ENCODE measurements at regions not wholly inside any gene's neighbourhood (a gene's known extent, or its start where the extent isn't known, plus 50 kb on each side); places are given as distances from the start of the nearest gene placed in this dataset.

DNA sequence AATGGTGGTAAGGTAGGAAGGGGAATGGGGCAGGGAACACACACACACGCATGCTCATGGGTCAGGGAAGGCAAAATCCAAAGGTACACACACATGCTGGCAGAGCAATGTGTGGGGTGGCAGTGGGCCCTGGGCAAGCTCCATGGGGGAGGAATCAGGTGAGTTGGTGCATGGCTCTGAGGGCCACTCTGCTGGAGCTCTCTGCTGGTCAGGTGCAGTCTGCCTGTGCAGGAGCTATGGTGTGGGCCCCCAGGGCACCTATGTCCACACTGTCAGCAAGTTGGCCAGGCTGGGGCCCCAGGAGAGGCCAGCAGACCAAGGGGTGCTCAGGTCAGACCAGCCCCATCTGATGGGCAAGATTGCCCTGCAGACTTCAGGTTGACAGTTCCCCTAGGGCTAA is 90.1 kb upstream of the GAP43 start:
- Histone ChIP-seq H3K27me3 (ENCODE audit: control insufficient read depth, insufficient read depth, low read length) (no peaks in the 10 kb centered on the region), H3K4me3 (ENCODE audit: low read depth, low read length) (no peak overlapping the region), H3K36me3 (ENCODE audit: control insufficient read depth, insufficient read depth, low read length) (no peaks in the 10 kb centered on the region)
- TF ChIP-seq, protein P1, sequence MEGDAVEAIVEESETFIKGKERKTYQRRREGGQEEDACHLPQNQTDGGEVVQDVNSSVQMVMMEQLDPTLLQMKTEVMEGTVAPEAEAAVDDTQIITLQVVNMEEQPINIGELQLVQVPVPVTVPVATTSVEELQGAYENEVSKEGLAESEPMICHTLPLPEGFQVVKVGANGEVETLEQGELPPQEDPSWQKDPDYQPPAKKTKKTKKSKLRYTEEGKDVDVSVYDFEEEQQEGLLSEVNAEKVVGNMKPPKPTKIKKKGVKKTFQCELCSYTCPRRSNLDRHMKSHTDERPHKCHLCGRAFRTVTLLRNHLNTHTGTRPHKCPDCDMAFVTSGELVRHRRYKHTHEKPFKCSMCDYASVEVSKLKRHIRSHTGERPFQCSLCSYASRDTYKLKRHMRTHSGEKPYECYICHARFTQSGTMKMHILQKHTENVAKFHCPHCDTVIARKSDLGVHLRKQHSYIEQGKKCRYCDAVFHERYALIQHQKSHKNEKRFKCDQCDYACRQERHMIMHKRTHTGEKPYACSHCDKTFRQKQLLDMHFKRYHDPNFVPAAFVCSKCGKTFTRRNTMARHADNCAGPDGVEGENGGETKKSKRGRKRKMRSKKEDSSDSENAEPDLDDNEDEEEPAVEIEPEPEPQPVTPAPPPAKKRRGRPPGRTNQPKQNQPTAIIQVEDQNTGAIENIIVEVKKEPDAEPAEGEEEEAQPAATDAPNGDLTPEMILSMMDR (IDR thresholded peaks at IDR 0.05; ENCODE audit: insufficient read depth, low read length, poor library complexity, severe bottlenecking) = no peak
- no peak for DNase-seq (ENCODE audit: low read depth)

- no peaks in the 10 kb centered on the region for H3K27me3 ChIP-seq (ENCODE audit: control insufficient read depth, insufficient read depth, low read length)
- no peak for DNase-seq (ENCODE audit: low read depth)
- TF ChIP-seq, protein P1 (IDR thresholded peaks at IDR 0.05; ENCODE audit: insufficient read depth, low read length, poor library complexity, severe bottlenecking) = no peak
- H3K36me3 ChIP-seq (ENCODE audit: control insufficient read depth, insufficient read depth, low read length) = no peaks in the 10 kb centered on the region
- no peak overlapping the region for H3K4me3 ChIP-seq (ENCODE audit: low read depth, low read length)
These were observed 87.1 kb upstream of the GAP43 start for GRCh38 chr3:115536171-115536570.

GRCh38 chr3:115537669-115538068 is 85.6 kb upstream of the GAP43 start:
- Histone ChIP-seq H3K36me3 (ENCODE audit: control insufficient read depth, insufficient read depth, low read length) (no peaks in the 10 kb centered on the region), H3K27me3 (ENCODE audit: control insufficient read depth, insufficient read depth, low read length) (no peaks in the 10 kb centered on the region), H3K4me3 (ENCODE audit: low read depth, low read length) (no peak overlapping the region)
- TF ChIP-seq, protein P1 (IDR thresholded peaks at IDR 0.05; ENCODE audit: insufficient read depth, low read length, poor library complexity, severe bottlenecking) = no peak
- DNase-seq (ENCODE audit: low read depth) = no peak

DNA sequence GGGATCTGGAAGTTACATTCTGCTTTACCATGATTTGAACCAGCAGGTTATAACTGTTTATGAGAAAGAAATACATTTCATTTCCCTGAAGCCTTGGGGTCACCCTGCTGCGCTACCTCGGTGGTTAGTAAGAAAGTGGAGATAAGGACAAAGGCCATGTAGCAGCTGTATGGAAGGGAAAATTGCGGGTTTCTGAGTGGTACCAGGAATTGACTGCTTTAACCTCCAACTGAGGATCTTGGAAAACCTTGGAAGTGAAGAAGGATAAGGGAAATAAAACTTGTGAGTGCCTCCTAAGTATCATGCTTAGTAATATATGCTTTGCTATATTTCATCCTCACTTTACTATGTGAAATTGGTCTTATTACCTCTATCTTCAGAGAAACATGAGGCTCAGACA is 76.1 kb upstream of the GAP43 start:
- TF ChIP-seq, protein P1 (IDR thresholded peaks at IDR 0.05; ENCODE audit: insufficient read depth, low read length, poor library complexity, severe bottlenecking) = no peak
- no peak for DNase-seq (ENCODE audit: low read depth)
- Histone ChIP-seq H3K4me3 (ENCODE audit: low read depth, low read length) (no peak overlapping the region), H3K27me3 (ENCODE audit: control insufficient read depth, insufficient read depth, low read length) (no peaks in the 10 kb centered on the region), H3K36me3 (ENCODE audit: control insufficient read depth, insufficient read depth, low read length) (no peaks in the 10 kb centered on the region)

DNA sequence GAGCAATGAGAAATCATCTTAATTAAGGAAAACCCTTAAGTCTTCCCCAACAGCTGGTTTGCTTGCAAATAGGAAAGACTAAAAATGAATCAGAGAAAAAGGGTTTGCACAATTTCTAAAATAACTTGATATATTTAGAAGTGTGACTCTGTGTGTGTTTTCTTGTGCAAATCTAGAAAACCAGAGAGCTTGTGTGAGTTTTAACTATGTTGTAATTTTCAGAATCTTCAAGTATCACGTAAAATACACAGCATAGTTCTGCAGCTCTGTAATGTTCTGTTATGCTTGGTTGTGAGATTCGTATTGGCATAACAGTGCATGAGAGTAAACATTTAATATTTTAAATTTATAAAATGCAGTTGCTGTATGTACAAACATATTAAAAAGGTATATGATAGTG is 74.7 kb upstream of the GAP43 start:
- no peaks in the 10 kb centered on the region for H3K27me3 ChIP-seq (ENCODE audit: control insufficient read depth, insufficient read depth, low read length)
- no peak overlapping the region for H3K4me3 ChIP-seq (ENCODE audit: low read depth, low read length)
- TF ChIP-seq, protein P1 (IDR thresholded peaks at IDR 0.05; ENCODE audit: insufficient read depth, low read length, poor library complexity, severe bottlenecking) = no peak
- no peaks in the 10 kb centered on the region for H3K36me3 ChIP-seq (ENCODE audit: control insufficient read depth, insufficient read depth, low read length)
- no peak for DNase-seq (ENCODE audit: low read depth)

DNA sequence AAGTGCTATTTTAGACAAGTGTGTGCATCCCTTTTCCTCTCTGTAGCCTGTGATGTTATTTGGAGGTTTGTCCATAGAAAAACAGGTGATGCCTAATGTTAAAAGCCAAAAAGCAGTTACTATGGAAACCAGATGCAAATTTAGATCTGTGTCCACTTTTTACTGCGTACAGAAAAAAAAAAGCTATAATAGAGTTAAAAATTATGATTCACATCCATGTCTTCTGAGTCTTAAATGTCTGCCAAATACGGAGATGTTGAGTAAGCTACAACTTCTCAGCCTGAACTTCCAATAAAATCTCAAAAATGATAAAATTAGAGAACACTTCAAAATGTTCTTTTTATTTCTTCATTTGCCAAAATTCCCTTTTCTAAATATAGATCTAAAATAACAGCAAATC is 74.2 kb upstream of the GAP43 start:
- TF ChIP-seq, protein P1 (IDR thresholded peaks at IDR 0.05; ENCODE audit: insufficient read depth, low read length, poor library complexity, severe bottlenecking) = no peak
- Histone ChIP-seq H3K4me3 (ENCODE audit: low read depth, low read length) (no peak overlapping the region), H3K36me3 (ENCODE audit: control insufficient read depth, insufficient read depth, low read length) (no peaks in the 10 kb centered on the region), H3K27me3 (ENCODE audit: control insufficient read depth, insufficient read depth, low read length) (no peaks in the 10 kb centered on the region)
- no peak for DNase-seq (ENCODE audit: low read depth)
